ENCODE measurements at regions not wholly inside any gene's neighbourhood (a gene's known extent, or its start where the extent isn't known, plus 50 kb on each side); places are given as distances from the start of the nearest gene placed in this dataset.

DNA sequence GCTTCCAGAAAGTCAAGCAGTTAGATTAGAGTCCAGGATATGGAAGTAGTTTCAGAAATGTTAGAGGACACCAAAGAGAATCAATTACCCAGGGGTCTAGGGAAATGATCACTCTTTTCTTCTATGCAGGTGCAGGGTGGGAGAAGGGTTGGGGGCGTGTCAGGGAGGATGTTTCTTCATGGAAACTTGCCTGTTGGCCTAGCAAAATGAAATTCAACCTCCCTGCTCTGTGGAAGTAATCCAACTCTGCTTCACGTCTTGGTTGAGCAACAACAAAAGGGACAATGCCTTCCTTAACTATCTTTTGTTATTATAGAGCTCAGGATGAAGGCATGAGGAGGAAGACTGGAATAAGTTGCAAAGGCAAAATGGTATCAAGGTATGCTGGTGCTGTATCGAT is 210.8 kb upstream of the ETAA1 start:
- Histone ChIP-seq H3K14ac (replicated peaks; ENCODE audit: low read depth, low read length) (no peak overlapping the region; the same call in 1 of the 2 replicates), H3K4me3 (ENCODE audit: insufficient read depth, low read depth, low read length) (no peak overlapping the region), H3K4me1 (ENCODE audit: control insufficient read depth, insufficient read depth, low read length) (no peaks in the 10 kb centered on the region), H3K4ac (ENCODE audit: low read depth, low read length) (no peak overlapping the region), H3K9ac (ENCODE audit: low read depth, low read length) (no peak overlapping the region), H4K91ac (ENCODE audit: insufficient read depth, low read depth, low read length) (no peak overlapping the region), H3K4me2 (ENCODE audit: low read depth, low read length) (no peak overlapping the region), H3K18ac (ENCODE audit: low read depth, low read length) (no peak overlapping the region), H3K9me3 (ENCODE audit: control insufficient read depth, insufficient read depth, low read length) (no peaks in the 10 kb centered on the region), H3K56ac (ENCODE audit: extremely low read depth, insufficient read depth, low read length) (no peak overlapping the region), H3K27ac (ENCODE audit: insufficient read depth, low read length) (no peak overlapping the region), H4K20me1 (ENCODE audit: insufficient read depth, low read length) (no peaks in the 10 kb centered on the region), H2BK120ac (ENCODE audit: low read depth, low read length) (no peak overlapping the region), H4K5ac (ENCODE audit: low read depth, low read length) (no peak overlapping the region), H3K36me3 (ENCODE audit: control insufficient read depth, insufficient read depth, low read length) (no peaks in the 10 kb centered on the region), H2BK20ac (ENCODE audit: low read depth, low read length) (no peak overlapping the region), H2AFZ (replicated peaks; ENCODE audit: low read length, poor library complexity) (no peak overlapping the region), H2BK5ac (ENCODE audit: low read depth, low read length, poor library complexity, severe bottlenecking) (no peak overlapping the region), H2BK15ac (ENCODE audit: low read depth, low read length) (no peak overlapping the region), H3K9me1 (ENCODE audit: insufficient read depth, low read length) (no peaks in the 10 kb centered on the region), H3K79me1 (ENCODE audit: low read depth in 1 of 2, low read length in 2 of 2) (no peaks in the 10 kb centered on the region), H4K8ac (ENCODE audit: low read depth in 2 of 2, low read length in 2 of 2) (no peak overlapping the region), H3K23ac (ENCODE audit: low read depth, low read length) (no peak overlapping the region), H3K27me3 (ENCODE audit: control insufficient read depth, insufficient read depth, low read length) (no peaks in the 10 kb centered on the region), H2AK9ac (replicated peaks; ENCODE audit: low read depth, low read length, poor library complexity) (no peak overlapping the region), H2AK5ac (ENCODE audit: low read depth, low read length) (no peak overlapping the region)
- DNase-seq (no peak), ATAC-seq (ENCODE audit: low read depth) (no peak)
- dilution Hi-C loops (cut with HindIII; ENCODE audit: low sequenced_read_pairs, unreplicated experiment) (no loop called here), intact Hi-C loops (cut with micrococcal nuclease) (no loop called here), in situ Hi-C loops (cut with MboI; ENCODE audit: low sequenced_read_pairs) (no loop called here)
- TF ChIP-seq RFX5 (IDR thresholded peaks at IDR 0.05; ENCODE audit: low read depth, low read length): no peak
- 100% methylated on average over 1 of the region's 3 CpGs; no CpG with 5 or more reads in 1 of the 2 experiments for whole genome bisulfite sequencing, 2 experiments (ENCODE audit: extremely low coverage in 2 of 2, insufficient read length in 1 of 2)
- POLR2A ChIA-PET (ENCODE audit: unreplicated experiment): no interaction called here
- BruUV-seq (replicated peaks): no TSS peak
- CTCF ChIA-PET: no interaction called here

Data from IMR-90 (cell line).